Glomerular endothelial cell (primary cell): ENCODE measurements at regions not wholly inside any gene's neighbourhood (a gene's known extent, or its start where the extent isn't known, plus 50 kb on each side); places are given as distances from the start of the nearest gene placed in this dataset.

ENCODE experiments used
- DNase-seq: peaks from one replicate; pipeline ENCODE4 v3.0.0-alpha.2; 2011; ENCODE audit warnings: low read depth, low spot score; ENCODE audit errors: extremely low read depth

- DNase-seq, result no peak
These were observed 51.9 kb upstream of the DBX2 start for GRCh38 chr12:45102818-45103217.

- DNase-seq, result no peak
These were observed 55.1 kb upstream of the DBX2 start for GRCh38 chr12:45105996-45106395.

- no peak for DNase-seq
These were observed 61.4 kb upstream of the DBX2 start for GRCh38 chr12:45112306-45112705.

- DNase-seq, result no peak
These were observed 70.3 kb upstream of the DBX2 start for GRCh38 chr12:45121224-45121623.

- no peak for DNase-seq
These were observed 72.0 kb upstream of the DBX2 start for GRCh38 chr12:45122768-45123380.

- DNase-seq, result no peak
These were observed 73.7 kb upstream of the DBX2 start for GRCh38 chr12:45124485-45125155.

GRCh38 chr12:45125997-45126396 lies 75.1 kb upstream of the DBX2 start:
- DNase-seq, result no peak

- DNase-seq, result no peak
These were observed 77.7 kb upstream of the DBX2 start for GRCh38 chr12:45128637-45129036.

- DNase-seq, result peak; percentile 22
These were observed 80.0 kb upstream of the DBX2 start for GRCh38 chr12:45130881-45131281.

- DNase-seq, result no peak
These were observed 80.6 kb upstream of the DBX2 start for GRCh38 chr12:45131506-45131905.

GRCh38 chr12:45138609-45139008 lies 77.3 kb upstream of the ANO6 start:
- no peak for DNase-seq

- no peak for DNase-seq
These were observed 67.9 kb upstream of the ANO6 start for GRCh38 chr12:45148006-45148405.

GRCh38 chr12:45148619-45149018 lies 67.3 kb upstream of the ANO6 start:
- no peak for DNase-seq

GRCh38 chr12:45165284-45165683 lies 50.6 kb upstream of the ANO6 start:
- DNase-seq, result no peak

- no peak for DNase-seq
These were observed 49.8 kb upstream of the ANO6 start for GRCh38 chr12:45166056-45166455.
